ENCODE measurements at regions not wholly inside any gene's neighbourhood (a gene's known extent, or its start where the extent isn't known, plus 50 kb on each side); places are given as distances from the start of the nearest gene placed in this dataset.

DNA sequence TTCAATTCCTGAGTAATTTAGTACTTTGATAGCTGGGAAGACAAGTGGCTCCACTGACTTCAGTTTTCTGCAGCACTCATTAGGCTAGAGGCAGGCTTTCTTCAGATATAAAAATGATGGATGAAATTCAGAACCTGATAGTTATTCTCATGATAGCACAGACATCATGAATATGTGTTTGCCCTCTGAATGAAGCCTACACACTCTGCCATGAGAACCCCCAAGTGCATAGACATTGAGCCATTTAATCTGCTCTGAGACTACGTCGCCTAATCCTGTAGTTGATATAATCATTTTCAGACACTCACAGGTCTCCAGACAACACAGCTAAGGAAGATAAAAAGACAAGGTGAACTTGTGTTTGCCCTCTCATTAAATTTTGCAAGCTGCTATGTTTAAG lies 566.1 kb downstream of the AMY1C start:
- H3F3A ChIP-seq (ENCODE audit: insufficient read depth, low read depth): no peaks in the 10 kb centered on the region
- 0 out of 2 replicates have a peak overlapping the region, but pooled peaks have one; percentile 24 for H2AFZ ChIP-seq
- H4K20me1 ChIP-seq (ENCODE audit: insufficient read depth): no peaks in the 10 kb centered on the region
- H3K9me2 ChIP-seq (ENCODE audit: insufficient read depth): no peaks in the 10 kb centered on the region
- ChIA-PET CTCF (no interaction called here), POLR2A (ENCODE audit: unreplicated experiment) (no interaction called here)
- H3K27ac ChIP-seq: no peak overlapping the region
- no peak for DNase-seq
- H3K27me3 ChIP-seq (ENCODE audit: insufficient read depth, low read depth): no peaks in the 10 kb centered on the region
- no TSS peak for BruUV-seq (replicated peaks)
- no peaks in the 10 kb centered on the region for H3K4me1 ChIP-seq (replicated peaks; ENCODE audit: insufficient read depth)
- H3K4me3 ChIP-seq: no peak overlapping the region
- H3K4me2 ChIP-seq: no peak overlapping the region
- H3K9me3 ChIP-seq (ENCODE audit: insufficient read depth, low read depth): no peaks in the 10 kb centered on the region
- TF ChIP-seq CTCF (conservative IDR thresholded peaks at IDR 0.05): no peak
- no peak for TF ChIP-seq EZH2 (IDR thresholded peaks at IDR 0.05; ENCODE audit: low read depth)
- H3K36me3 ChIP-seq (ENCODE audit: low read depth): no peaks in the 10 kb centered on the region
- no peaks in the 10 kb centered on the region for H3K79me2 ChIP-seq (ENCODE audit: low read depth)
- intact Hi-C loops (cut with micrococcal nuclease; ENCODE audit: unreplicated experiment): no loop called here

DNA sequence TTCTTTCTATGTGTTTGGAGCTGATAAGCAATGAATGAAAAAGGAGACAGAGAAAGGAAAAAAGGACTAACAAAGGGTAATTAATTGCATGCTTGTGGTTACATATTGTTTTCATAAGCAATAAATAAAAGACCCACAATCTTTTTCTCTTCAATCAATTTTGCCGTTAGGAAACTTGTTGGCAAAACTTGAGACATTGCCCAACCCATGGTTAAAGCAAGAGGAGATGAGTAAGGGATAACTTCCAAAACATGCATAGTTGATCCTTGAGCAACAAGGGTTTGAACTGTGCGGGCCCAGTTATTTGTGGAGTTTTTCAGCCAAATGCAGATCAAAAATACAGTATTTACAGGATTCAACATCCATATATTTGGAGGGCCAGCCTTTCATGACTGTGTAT lies 572.4 kb downstream of the AMY1C start:
- Histone ChIP-seq H3K9me2 (ENCODE audit: insufficient read depth) (no peaks in the 10 kb centered on the region), H3K79me2 (ENCODE audit: low read depth) (no peaks in the 10 kb centered on the region), H3K9me3 (ENCODE audit: insufficient read depth, low read depth) (no peaks in the 10 kb centered on the region), H3F3A (ENCODE audit: insufficient read depth, low read depth) (no peaks in the 10 kb centered on the region), H3K27ac (no peak overlapping the region), H3K36me3 (ENCODE audit: low read depth) (no peaks in the 10 kb centered on the region), H3K4me1 (replicated peaks; ENCODE audit: insufficient read depth) (no peaks in the 10 kb centered on the region), H2AFZ (no peak overlapping the region), H3K4me3 (no peak overlapping the region), H4K20me1 (ENCODE audit: insufficient read depth) (no peaks in the 10 kb centered on the region), H3K27me3 (ENCODE audit: insufficient read depth, low read depth) (no peaks in the 10 kb centered on the region), H3K4me2 (no peak overlapping the region)
- POLR2A ChIA-PET (ENCODE audit: unreplicated experiment): no interaction called here
- TF ChIP-seq EZH2 (IDR thresholded peaks at IDR 0.05; ENCODE audit: low read depth) (no peak), CTCF (conservative IDR thresholded peaks at IDR 0.05) (no peak)
- no TSS peak for BruUV-seq (replicated peaks)
- DNase-seq: peak in 1 of 2 experiments; percentile 30
- CTCF ChIA-PET: no interaction called here
- intact Hi-C loops (cut with micrococcal nuclease; ENCODE audit: unreplicated experiment): no loop called here

- Histone ChIP-seq H2AFZ (peak overlapping the region; percentile 30; the same call in 1 of the 2 replicates), H3K9me2 (ENCODE audit: insufficient read depth) (no peaks in the 10 kb centered on the region; the same call in 1 of the 2 replicates), H3K4me2 (no peak overlapping the region), H3F3A (ENCODE audit: insufficient read depth, low read depth) (no peaks in the 10 kb centered on the region), H3K9me3 (ENCODE audit: insufficient read depth, low read depth) (no peaks in the 10 kb centered on the region), H3K36me3 (ENCODE audit: low read depth) (no peaks in the 10 kb centered on the region), H3K27ac (no peak overlapping the region), H3K79me2 (ENCODE audit: low read depth) (no peaks in the 10 kb centered on the region), H4K20me1 (ENCODE audit: insufficient read depth) (no peaks in the 10 kb centered on the region), H3K27me3 (ENCODE audit: insufficient read depth, low read depth) (no peaks in the 10 kb centered on the region), H3K4me3 (no peak overlapping the region), H3K4me1 (replicated peaks; ENCODE audit: insufficient read depth) (no peaks in the 10 kb centered on the region)
- TF ChIP-seq CTCF (conservative IDR thresholded peaks at IDR 0.05) (no peak), EZH2 (IDR thresholded peaks at IDR 0.05; ENCODE audit: low read depth) (no peak)
- ChIA-PET POLR2A (ENCODE audit: unreplicated experiment) (no interaction called here), CTCF (no interaction called here)
- intact Hi-C loops (cut with micrococcal nuclease; ENCODE audit: unreplicated experiment): no loop called here
- BruUV-seq (replicated peaks): no TSS peak
- DNase-seq: no peak
Measured at GRCh38 chr1:104329278-104329677, 579.6 kb downstream of the AMY1C start.

All from PC-9 (cell line).